HEK293 (cell line): ENCODE measurements at regions not wholly inside any gene's neighbourhood (a gene's known extent, or its start where the extent isn't known, plus 50 kb on each side); places are given as distances from the start of the nearest gene placed in this dataset.

ENCODE experiments used
- CTCF ChIA-PET: fragments of 350-600 bp; formaldehyde crosslinking; extraction: SDS; loops from one replicate; lab custom pipeline; 2021; ENCODE audit warnings: antibody characterized with exemption; lab: Yijun Ruan, JAX
- POLR2A ChIA-PET: fragments of 300-600 bp; formaldehyde crosslinking; extraction: SDS; loops from one replicate; lab custom pipeline; 2020; ENCODE audit warnings: antibody characterized with exemption, inconsistent platforms; lab: Yijun Ruan, JAX
- H3K27ac ChIP-seq: fragments of 200-500 bp; sonication (Bioruptor generic); 2 replicates; pipeline ENCODE4 v1.5.1; 2014; ENCODE audit warnings: low read depth, low read length, control low read depth, inconsistent platforms; ENCODE audit errors: extremely low read depth
- H3K36me3 ChIP-seq, 2 experiments: fragments of 200-500 bp in 1 of 2; sonication (Bioruptor generic) in 1 of 2; 1 replicate in 1 of 2; 2 replicates in 1 of 2; pipeline ENCODE4 v1.5.1; 2014 to 2017; ENCODE audit warnings: inconsistent platforms in 2 of 2, low read length in 2 of 2; ENCODE audit not compliant: control insufficient read depth in 2 of 2, insufficient read depth in 1 of 2
- H3K4me1 ChIP-seq: fragments of 200-500 bp; sonication (Bioruptor generic); 2 replicates; pipeline ENCODE4 v1.5.1; 2014; ENCODE audit warnings: mild to moderate bottlenecking, low read length, inconsistent platforms; ENCODE audit not compliant: control insufficient read depth, insufficient read depth
- H3K4me3 ChIP-seq: 2 replicates; pipeline ENCODE4 v1.5.1; 2011; ENCODE audit warnings: low read depth, mild to moderate bottlenecking, control low read depth, low read length, moderate library complexity
- H3K9me3 ChIP-seq: fragments of 200-500 bp; sonication (Bioruptor generic); 2 replicates; pipeline ENCODE4 v1.5.1; 2014; ENCODE audit warnings: low read depth, low read length, inconsistent platforms; ENCODE audit not compliant: control insufficient read depth, insufficient read depth
- GLIS1 ChIP-seq: fragments of 450-650 bp; formaldehyde crosslinking; IDR thresholded peaks from 2 replicates; pipeline ENCODE4 v1.5.1; 2016; ENCODE audit warnings: missing biosample characterization, missing genetic modification characterization
- HIC1 ChIP-seq: fragments of 450-650 bp; formaldehyde crosslinking; IDR thresholded peaks from 2 replicates; pipeline ENCODE4 v1.5.1; 2016; ENCODE audit warnings: missing biosample characterization, missing genetic modification characterization
- IKZF3 ChIP-seq: fragments of 450-650 bp; IDR thresholded peaks from 2 replicates; pipeline ENCODE4 v1.5.0; 2018; ENCODE audit warnings: missing biosample characterization, mild to moderate bottlenecking, missing genetic modification characterization, moderate library complexity
- KLF1 ChIP-seq: fragments of 450-650 bp; formaldehyde crosslinking; IDR thresholded peaks from 2 replicates; pipeline ENCODE4 v1.5.1; 2016; ENCODE audit warnings: missing biosample characterization, missing genetic modification characterization
- PRDM4 ChIP-seq: fragments of 450-650 bp; formaldehyde crosslinking; IDR thresholded peaks from 2 replicates; pipeline ENCODE4 v1.5.1; 2017; ENCODE audit warnings: missing biosample characterization, missing genetic modification characterization
- TRIM28 ChIP-seq: IDR thresholded peaks from 2 replicates; pipeline ENCODE4 v1.6.1; 2011; ENCODE audit warnings: low read length, control low read depth, borderline replicate concordance
- ZNF112 ChIP-seq: fragments of 450-650 bp; formaldehyde crosslinking; IDR thresholded peaks from 2 replicates; pipeline ENCODE4 v1.5.0; 2017; ENCODE audit warnings: missing biosample characterization, missing genetic modification characterization
- ZNF169 ChIP-seq: fragments of 450-650 bp; formaldehyde crosslinking; IDR thresholded peaks from 2 replicates; pipeline ENCODE4 v1.5.1; 2016; ENCODE audit warnings: missing biosample characterization, missing genetic modification characterization
- ZNF184 ChIP-seq: fragments of 450-650 bp; IDR thresholded peaks from 2 replicates; pipeline ENCODE4 v1.5.1; 2018; ENCODE audit warnings: missing biosample characterization, mild to moderate bottlenecking, missing genetic modification characterization
- ZNF266 ChIP-seq: fragments of 450-650 bp; formaldehyde crosslinking; IDR thresholded peaks from 2 replicates; pipeline ENCODE4 v1.5.1; 2016; ENCODE audit warnings: missing biosample characterization, missing genetic modification characterization, low read depth
- ZNF292 ChIP-seq: fragments of 450-650 bp; formaldehyde crosslinking; IDR thresholded peaks from 2 replicates; pipeline ENCODE4 v1.5.1; 2016; ENCODE audit warnings: low read depth, missing biosample characterization, missing genetic modification characterization, borderline replicate concordance
- ZNF366 ChIP-seq: fragments of 450-650 bp; formaldehyde crosslinking; conservative IDR thresholded peaks from 2 replicates; pipeline ENCODE4 v1.5.1; 2016; ENCODE audit warnings: missing biosample characterization, missing genetic modification characterization
- ZNF426 ChIP-seq: fragments of 450-650 bp; formaldehyde crosslinking; IDR thresholded peaks from 2 replicates; pipeline ENCODE4 v1.5.1; 2017; ENCODE audit warnings: missing biosample characterization, missing genetic modification characterization, mild to moderate bottlenecking, inconsistent platforms, moderate library complexity
- ZNF514 ChIP-seq: fragments of 450-650 bp; formaldehyde crosslinking; IDR thresholded peaks from 2 replicates; pipeline ENCODE4 v1.5.1; 2016; ENCODE audit warnings: missing biosample characterization, missing genetic modification characterization
- ZNF600 ChIP-seq: fragments of 450-650 bp; formaldehyde crosslinking; IDR thresholded peaks from 2 replicates; pipeline ENCODE4 v1.5.1; 2016; ENCODE audit warnings: missing biosample characterization, missing genetic modification characterization
- ZNF664 ChIP-seq: fragments of 450-650 bp; formaldehyde crosslinking; IDR thresholded peaks from 2 replicates; pipeline ENCODE4 v1.5.1; 2016; ENCODE audit warnings: missing biosample characterization, missing genetic modification characterization
- ZNF747 ChIP-seq: fragments of 450-650 bp; formaldehyde crosslinking; IDR thresholded peaks from 2 replicates; pipeline ENCODE4 v1.5.1; 2016; ENCODE audit warnings: missing biosample characterization, missing genetic modification characterization
- TF ChIP-seq, protein P1 (sequence below): fragments of 450-650 bp; formaldehyde crosslinking; IDR thresholded peaks from 2 replicates; pipeline ENCODE4 v1.5.1; 2017; ENCODE audit warnings: missing biosample characterization, missing genetic modification characterization
- TF ChIP-seq, protein P2 (sequence below): fragments of 450-650 bp; formaldehyde crosslinking; IDR thresholded peaks from 2 replicates; pipeline ENCODE4 v1.5.1; 2016; ENCODE audit warnings: missing biosample characterization, missing genetic modification characterization
- TF ChIP-seq, protein P3 (sequence below): fragments of 450-650 bp; formaldehyde crosslinking; IDR thresholded peaks from 2 replicates; pipeline ENCODE4 v1.5.1; 2016; ENCODE audit warnings: missing biosample characterization, missing genetic modification characterization, low read depth

DNA sequence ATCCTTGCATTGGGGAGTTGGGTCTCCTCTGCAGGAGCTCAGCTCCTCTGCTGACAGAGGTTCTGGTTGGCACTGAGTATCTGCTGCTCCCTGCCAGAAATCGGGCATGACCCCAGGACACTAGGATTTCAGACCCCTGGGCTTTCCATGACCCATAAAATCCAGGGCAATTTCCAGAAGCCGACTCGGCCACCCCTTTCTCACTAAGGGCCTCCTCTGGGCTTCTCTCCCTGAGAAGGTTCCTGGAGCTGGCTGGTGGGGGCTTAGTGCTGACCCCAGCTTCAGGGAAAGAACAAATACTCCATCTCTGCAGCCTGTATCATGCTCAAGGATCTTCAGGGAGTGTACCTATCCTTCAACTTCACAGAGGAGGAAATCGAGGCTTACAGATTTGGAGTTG is 603.4 kb downstream of the PTPRU start:
- POLR2A ChIA-PET, result no interaction called here
- Histone ChIP-seq H3K4me3 (no peak overlapping the region), H3K27ac (no peak overlapping the region), H3K4me1 (no peaks in the 10 kb centered on the region), H3K9me3 (no peaks in the 10 kb centered on the region), H3K36me3 (no peaks in the 10 kb centered on the region)
- CTCF ChIA-PET, result interaction anchor here (0.7 to 1.2 kb wide), 2 partner anchors 10 to 47 kb away, joined by 3 to 4 read pairs; no protein-coding TSS in a partner anchor
- TF ChIP-seq ZNF600, result no peak
- no peak for TF ChIP-seq ZNF366 (tag by site-specific recombination)
- TF ChIP-seq HIC1, result no peak
- TF ChIP-seq, protein P1, sequence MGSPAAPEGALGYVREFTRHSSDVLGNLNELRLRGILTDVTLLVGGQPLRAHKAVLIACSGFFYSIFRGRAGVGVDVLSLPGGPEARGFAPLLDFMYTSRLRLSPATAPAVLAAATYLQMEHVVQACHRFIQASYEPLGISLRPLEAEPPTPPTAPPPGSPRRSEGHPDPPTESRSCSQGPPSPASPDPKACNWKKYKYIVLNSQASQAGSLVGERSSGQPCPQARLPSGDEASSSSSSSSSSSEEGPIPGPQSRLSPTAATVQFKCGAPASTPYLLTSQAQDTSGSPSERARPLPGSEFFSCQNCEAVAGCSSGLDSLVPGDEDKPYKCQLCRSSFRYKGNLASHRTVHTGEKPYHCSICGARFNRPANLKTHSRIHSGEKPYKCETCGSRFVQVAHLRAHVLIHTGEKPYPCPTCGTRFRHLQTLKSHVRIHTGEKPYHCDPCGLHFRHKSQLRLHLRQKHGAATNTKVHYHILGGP (tag by site-specific recombination), result no peak
- TF ChIP-seq ZNF169, result no peak
- TF ChIP-seq, protein P2, sequence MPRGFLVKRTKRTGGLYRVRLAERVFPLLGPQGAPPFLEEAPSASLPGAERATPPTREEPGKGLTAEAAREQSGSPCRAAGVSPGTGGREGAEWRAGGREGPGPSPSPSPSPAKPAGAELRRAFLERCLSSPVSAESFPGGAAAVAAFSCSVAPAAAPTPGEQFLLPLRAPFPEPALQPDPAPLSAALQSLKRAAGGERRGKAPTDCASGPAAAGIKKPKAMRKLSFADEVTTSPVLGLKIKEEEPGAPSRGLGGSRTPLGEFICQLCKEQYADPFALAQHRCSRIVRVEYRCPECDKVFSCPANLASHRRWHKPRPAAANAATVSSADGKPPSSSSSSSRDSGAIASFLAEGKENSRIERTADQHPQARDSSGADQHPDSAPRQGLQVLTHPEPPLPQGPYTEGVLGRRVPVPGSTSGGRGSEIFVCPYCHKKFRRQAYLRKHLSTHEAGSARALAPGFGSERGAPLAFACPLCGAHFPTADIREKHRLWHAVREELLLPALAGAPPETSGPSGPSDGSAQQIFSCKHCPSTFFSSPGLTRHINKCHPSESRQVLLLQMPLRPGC, result no peak
- no peak for TF ChIP-seq ZNF664
- TF ChIP-seq ZNF266 (tag by site-specific recombination), result no peak
- TF ChIP-seq ZNF112 (tag by site-specific recombination), result no peak
- no peak for TF ChIP-seq ZNF426 (tag by site-specific recombination)
- TF ChIP-seq, protein P3, sequence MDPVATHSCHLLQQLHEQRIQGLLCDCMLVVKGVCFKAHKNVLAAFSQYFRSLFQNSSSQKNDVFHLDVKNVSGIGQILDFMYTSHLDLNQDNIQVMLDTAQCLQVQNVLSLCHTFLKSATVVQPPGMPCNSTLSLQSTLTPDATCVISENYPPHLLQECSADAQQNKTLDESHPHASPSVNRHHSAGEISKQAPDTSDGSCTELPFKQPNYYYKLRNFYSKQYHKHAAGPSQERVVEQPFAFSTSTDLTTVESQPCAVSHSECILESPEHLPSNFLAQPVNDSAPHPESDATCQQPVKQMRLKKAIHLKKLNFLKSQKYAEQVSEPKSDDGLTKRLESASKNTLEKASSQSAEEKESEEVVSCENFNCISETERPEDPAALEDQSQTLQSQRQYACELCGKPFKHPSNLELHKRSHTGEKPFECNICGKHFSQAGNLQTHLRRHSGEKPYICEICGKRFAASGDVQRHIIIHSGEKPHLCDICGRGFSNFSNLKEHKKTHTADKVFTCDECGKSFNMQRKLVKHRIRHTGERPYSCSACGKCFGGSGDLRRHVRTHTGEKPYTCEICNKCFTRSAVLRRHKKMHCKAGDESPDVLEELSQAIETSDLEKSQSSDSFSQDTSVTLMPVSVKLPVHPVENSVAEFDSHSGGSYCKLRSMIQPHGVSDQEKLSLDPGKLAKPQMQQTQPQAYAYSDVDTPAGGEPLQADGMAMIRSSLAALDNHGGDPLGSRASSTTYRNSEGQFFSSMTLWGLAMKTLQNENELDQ (tag by site-specific recombination), result no peak
- no peak for TF ChIP-seq ZNF292 (tag by site-specific recombination)
- no peak for TF ChIP-seq IKZF3 (tag by site-specific recombination)
- no peak for TF ChIP-seq ZNF747 (tag by site-specific recombination)
- TF ChIP-seq TRIM28, result no peak
- TF ChIP-seq ZNF184 (tag by site-specific recombination), result no peak
- TF ChIP-seq KLF1, result no peak
- TF ChIP-seq ZNF514 (tag by site-specific recombination), result no peak
- no peak for TF ChIP-seq PRDM4
- TF ChIP-seq GLIS1, result no peak
